ENCODE measurements at regions not wholly inside any gene's neighbourhood (a gene's known extent, or its start where the extent isn't known, plus 50 kb on each side); places are given as distances from the start of the nearest gene placed in this dataset.

DNA sequence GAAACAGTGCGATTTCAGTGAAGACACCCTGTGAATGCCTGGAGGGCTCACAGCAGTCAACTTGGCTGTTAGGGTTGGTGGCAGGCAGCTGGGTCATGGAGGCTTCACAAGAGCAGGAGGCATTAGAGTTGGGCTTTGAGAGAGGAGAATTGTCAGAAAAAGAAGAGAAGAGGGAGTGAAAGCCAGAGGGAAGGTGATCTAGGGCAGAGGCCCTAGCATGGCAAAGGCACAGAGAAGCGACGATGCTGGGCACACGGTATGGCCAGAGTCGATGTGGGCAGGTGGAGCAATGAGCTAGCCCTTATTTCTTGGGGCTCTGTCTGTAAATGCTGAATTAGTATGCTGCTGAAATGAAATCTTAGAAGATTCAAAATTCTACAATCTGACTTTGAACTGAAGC, 52.6 kb upstream of the OLFM4 start:
- no peak for DNase-seq

GRCh38 chr13:52975161-52975560, 53.5 kb upstream of the OLFM4 start:
- DNase-seq, result no peak

GRCh38 chr13:52974711-52975110, 53.9 kb upstream of the OLFM4 start:
- no peak for DNase-seq

GRCh38 chr13:52969373-52969772, 59.2 kb upstream of the OLFM4 start:
- no peak for DNase-seq

DNA sequence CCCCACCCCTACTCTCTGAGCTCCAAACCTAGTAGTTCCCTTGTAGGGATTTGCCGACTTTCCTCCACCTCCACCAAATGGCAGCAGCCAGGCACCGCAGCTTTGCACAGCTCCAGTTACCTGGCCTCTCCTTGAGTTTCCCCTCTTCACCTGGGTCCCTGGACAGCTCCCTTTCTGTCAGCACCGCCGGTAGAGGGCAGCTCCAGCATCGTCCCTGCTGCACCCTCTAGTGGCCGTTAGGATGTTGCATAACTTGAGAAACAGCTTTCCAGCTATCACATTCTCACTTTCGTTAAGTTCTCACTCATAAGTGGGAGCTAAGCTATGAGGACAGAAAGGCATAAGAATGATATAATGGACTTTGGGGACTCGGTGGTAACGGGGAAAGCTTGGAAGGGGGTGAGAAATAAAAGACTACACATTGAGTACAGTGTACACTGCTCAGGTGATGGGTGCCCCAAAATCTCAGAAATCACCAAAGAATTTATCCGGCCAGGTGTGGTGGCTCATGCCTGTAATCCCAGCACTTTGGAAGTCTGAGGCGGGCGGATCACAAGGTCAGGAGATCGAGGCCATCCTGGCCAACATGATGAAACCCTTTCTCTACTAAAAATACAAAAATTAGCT, 60.4 kb upstream of the OLFM4 start:
- DNase-seq, result peak; percentile 76 to 77

GRCh38 chr13:52961987-52962386, 66.6 kb upstream of the OLFM4 start:
- DNase-seq, result no peak

- DNase-seq, result no peak
Measured at GRCh38 chr13:52961256-52961910, 67.2 kb upstream of the OLFM4 start.

- DNase-seq, result no peak
Measured at GRCh38 chr13:52955472-52955874, 73.1 kb upstream of the OLFM4 start.

GRCh38 chr13:52954838-52955237, 73.8 kb upstream of the OLFM4 start:
- DNase-seq, result no peak

DNA sequence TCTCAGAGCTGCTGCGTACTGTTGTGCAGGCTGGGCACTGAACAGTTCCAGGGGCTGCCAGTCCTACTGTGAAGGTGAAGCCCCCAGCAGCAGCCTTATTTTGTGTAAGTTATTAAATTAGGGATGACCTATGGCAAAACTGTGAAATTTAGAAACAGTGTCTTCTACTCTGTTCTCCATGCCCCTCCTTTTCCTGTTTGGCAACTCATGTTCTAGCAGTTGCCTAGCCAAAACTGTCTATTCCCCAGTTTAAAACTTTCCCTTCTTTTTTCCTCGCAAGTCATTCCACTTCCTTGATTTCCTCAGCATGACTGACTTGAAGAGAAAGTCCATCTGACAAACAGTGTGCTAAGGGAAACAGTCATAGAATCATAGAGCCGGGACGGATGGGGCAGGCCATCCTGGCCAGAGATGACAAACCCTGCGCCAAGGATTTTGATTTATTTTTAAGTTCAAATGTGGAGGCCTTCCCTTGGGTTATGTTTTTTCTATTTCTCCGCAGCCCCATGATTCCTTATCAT, 78.1 kb upstream of the OLFM4 start:
- no peak for DNase-seq

DNA sequence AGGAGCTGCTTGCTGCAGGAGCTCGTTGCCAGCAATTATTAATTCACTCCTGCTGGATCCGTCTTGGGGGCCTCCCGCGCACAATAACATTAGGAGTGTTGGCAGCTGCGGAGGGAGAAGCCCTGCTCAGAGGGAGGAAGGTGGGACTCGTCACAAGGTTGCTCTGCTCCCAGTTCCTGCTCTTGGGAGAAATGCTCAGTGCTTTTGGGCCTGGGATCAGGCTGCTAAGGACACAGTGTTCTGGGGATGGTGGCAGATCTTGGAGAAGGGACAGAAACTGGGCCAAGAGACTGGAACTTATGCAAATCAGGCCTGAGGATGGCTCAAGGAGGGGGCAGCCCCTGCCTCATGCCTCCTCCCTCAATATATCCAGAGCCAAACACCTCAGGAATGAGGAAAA, 78.9 kb upstream of the OLFM4 start:
- no peak for DNase-seq

- DNase-seq, result no peak
Measured at GRCh38 chr13:52949044-52949443, 79.6 kb upstream of the OLFM4 start.

- DNase-seq, result no peak
Measured at GRCh38 chr13:52947921-52948373, 80.7 kb upstream of the OLFM4 start.

DNA sequence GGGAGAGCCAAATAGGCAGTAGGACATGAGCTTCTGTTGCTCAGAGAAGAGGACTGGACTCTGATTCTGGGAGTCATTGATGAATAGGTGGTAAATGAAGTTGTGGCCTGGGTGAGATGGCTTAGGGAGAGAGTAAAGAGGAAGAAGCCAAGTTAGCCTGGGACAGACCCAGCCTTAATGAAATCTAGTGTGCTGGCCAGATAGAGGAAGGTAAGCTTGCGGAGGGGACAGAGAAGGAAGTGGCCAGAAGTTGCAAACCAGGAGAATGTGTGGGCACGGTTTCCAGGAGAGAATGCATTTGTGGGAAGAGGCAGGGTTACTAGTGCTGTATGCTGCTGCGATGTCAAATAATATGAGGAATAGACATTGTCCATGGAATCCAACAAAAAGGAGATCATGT, 83.3 kb upstream of the OLFM4 start:
- no peak for DNase-seq

DNA sequence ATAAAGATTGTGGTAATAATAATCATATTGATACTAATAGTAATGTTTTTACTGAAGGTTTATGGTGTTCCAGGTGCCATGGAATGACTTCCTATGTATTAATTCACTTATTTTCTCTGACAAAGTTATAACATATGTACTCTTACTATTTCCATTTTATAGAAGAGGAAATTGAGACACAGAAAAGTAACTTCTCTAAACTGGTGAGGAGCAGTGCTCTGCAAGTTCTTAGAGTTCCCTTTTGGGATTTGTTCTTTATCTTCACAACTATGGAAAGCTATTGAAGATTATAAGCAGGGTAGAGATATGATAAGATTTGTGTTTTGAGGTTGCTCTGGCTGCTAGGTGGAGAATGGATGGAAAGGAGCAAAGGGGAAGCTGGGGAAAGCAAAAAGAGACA, 83.9 kb upstream of the OLFM4 start:
- peak; percentile 9 to 17 for DNase-seq

DNA sequence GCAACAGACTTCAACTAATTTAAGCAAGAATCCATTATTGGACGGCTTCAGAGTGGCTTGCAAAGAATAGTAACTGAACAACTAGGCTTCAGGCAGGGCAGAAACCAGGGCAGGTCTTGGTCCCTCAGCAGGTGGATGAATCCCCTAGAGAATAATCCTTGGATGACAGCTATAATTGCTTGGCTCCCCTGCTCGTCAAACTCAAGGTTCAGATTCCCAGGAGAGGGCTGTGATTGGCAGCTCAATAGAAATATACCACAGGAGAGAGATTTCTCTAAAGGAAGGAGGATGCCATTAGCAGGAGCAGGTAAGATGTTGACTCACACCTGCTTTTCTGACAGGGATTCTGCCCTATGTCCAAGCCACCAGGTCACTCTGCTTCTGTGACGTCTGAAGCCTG, 89.6 kb upstream of the PCDH8 start:
- no peak for DNase-seq

GRCh38 chr13:52936806-52937205, 88.4 kb upstream of the PCDH8 start:
- DNase-seq, result no peak

DNA sequence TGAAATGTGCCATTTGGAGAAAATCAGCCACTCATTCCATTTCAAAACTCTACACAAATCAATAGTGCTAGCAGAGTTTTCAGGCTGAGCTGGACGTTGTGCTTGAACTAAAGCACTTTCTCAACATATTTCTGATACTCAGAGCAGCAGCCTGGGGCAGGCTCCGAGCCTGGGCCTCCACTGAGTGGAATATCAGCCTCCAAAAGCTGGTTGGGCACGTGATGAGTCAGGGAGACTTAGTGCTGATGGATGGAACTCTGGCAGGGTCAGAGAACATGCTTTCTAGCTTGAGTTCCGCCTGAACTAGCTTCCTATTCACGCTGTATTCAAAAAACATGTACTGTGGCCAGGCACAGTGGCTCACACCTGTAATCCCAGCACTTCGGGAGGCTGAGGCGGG, 85.8 kb upstream of the PCDH8 start:
- no peak for DNase-seq

DNA sequence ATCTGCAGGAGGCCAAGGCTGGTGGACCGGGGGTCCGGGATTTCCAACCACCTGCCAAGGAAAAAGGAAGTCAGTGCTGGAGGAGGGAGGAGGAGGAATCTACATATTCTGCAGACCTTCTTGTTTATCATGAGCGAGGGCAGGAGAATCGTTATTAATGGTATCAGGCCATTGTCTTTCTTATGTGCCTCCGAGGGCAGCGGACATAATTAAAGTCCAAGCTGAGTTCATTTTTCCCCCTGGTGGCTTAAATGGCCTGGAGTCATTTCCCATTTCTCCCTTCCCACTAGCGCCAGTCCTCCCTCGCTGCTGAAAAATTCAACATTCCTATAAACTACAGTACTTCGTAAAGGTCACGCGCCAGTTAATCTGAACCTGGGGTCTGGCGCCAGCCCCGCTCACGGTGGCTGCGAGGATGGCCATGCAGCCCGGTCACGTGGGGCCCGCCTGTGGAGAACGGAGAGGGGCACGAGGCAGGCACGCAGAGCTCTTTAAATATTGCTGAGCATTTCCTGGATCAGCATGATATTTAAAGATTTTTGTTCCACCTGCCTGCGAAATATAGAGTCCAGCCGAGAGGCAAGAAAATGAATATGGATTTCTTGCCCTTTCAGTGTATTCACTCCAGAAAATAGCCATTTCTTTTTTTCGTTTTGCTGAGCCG, 85.2 kb upstream of the PCDH8 start:
- no peak for DNase-seq

DNA sequence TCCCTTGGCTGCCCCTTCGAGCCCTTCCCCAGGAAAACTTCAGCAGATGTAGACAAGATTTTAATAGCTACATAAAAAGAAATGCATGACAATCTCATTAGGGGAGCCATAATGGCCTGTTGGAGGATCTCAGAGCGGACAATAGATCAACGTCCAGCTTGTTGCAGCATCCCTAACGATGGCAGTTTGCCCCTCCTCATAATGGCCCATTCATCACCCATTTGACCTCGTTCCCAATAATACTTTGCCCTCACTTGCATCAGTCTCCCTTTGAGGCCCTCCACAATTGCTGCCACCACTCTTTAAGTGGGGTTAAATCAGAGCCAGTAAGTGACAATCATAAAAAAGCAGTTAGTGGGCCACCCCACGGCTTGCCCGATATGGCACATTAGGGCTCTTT, 84.7 kb upstream of the PCDH8 start:
- no peak for DNase-seq

DNA sequence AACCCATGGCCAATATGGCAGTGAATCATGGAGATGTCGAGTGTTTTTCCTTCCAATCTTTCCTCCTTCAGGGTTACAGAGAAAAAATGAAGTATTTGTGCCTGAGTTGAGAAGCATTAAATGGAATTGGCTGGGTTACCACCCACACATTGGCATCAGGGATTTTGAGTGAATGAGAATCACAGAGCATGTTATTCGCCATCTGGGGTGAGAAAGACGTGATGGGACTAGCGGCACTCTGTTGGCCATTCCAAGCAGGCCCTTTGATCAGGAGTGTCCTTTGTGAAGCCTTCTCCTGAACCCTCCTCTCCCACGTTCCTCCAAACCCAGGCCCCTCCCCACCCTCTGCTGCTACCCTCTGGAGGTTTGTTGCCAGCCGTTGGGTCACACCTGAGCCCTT, 84.2 kb upstream of the PCDH8 start:
- DNase-seq, result no peak

DNA sequence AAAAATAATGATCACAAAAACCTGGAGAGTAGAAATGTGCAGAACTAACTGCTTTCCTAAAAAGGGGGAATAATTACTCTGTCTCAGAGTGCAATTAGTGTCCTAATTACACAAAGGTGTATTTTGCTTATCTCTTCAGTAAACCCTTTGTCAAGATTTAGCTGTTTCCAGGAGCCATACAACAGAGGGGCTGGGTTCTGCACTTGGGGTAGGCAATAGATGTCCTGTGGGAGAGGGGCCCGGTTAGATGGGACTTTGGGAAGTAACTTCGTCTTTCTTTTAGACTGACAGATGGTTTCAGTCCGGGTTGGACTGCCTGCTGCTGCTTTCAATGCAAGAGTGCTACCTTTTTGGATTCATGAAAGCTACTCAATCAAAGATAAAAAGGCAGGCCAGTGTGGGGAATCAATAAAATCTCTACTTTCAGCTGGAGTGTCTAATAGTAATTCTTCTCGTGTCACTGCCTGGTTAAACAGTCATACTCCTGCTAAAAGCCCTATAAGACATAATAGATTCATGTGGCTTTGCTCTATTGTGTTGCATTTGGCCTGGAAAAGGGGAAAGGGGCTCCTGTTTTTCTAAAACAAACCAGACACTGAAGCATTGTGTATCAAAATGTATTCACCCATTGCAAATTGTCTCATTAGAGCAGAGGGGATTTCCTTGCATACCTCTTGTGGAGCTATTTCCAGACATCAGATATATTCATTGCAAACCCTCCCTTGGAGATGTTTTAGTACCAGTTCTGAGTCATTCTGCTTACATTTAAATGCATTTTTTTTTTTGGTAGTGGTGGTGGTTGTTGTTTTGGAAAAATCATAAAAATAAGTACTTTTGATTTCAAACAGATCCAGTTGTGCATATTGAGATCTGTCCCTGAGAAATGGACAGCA, 83.3 kb upstream of the PCDH8 start:
- DNase-seq, result no peak

DNA sequence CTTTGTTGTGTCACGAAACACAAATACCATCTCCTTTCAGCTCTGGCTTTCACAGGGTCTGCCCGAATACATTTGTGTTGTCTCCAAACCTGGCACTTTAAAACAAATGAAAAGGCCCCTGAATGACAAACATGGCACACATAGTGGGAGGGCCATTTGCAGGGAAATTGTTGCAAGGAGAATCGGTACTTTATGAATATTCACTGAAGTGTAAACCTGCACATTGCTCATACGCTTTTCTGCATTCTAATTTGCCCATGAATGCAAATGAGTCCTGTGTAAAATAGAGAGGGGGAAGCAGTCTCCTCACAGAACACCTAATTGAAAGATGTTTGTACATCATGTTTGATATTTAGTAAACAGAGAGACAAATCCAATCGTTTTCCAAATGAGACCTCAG, 82.7 kb upstream of the PCDH8 start:
- DNase-seq, result no peak

All from AML-193 (cell line).